Ishikawa (cell line): ENCODE measurements at regions not wholly inside any gene's neighbourhood (a gene's known extent, or its start where the extent isn't known, plus 50 kb on each side); places are given as distances from the start of the nearest gene placed in this dataset.

Experiments used
- CEBPB ChIP-seq: IDR thresholded peaks from 2 replicates; pipeline ENCODE4 v1.6.1; 2012
- CREB1 ChIP-seq: IDR thresholded peaks from 2 replicates; pipeline ENCODE4 v1.6.1; 2012; ENCODE audit warnings: low read depth
- EGR1 ChIP-seq: IDR thresholded peaks from 2 replicates; pipeline ENCODE4 v1.6.1; 2012
- EP300 ChIP-seq: IDR thresholded peaks from 2 replicates; pipeline ENCODE4 v1.6.1; 2012; ENCODE audit warnings: borderline replicate concordance
- FOXM1 ChIP-seq: IDR thresholded peaks from 2 replicates; pipeline ENCODE4 v1.6.1; 2012; ENCODE audit warnings: low read depth, borderline replicate concordance
- NFIC ChIP-seq: IDR thresholded peaks from 2 replicates; pipeline ENCODE4 v1.6.1; 2012
- RAD21 ChIP-seq: IDR thresholded peaks from 2 replicates; pipeline ENCODE4 v1.6.1; 2012; ENCODE audit warnings: low read depth
- TAF1 ChIP-seq: IDR thresholded peaks from 2 replicates; pipeline ENCODE4 v1.6.1; 2012; ENCODE audit warnings: low read depth, mild to moderate bottlenecking
- TCF12 ChIP-seq: IDR thresholded peaks from 2 replicates; pipeline ENCODE4 v1.6.1; 2012; ENCODE audit warnings: low read depth
- TEAD4 ChIP-seq: IDR thresholded peaks from 2 replicates; pipeline ENCODE4 v1.6.1; 2012
- YY1 ChIP-seq: IDR thresholded peaks from 2 replicates; pipeline ENCODE4 v1.6.1; 2012; ENCODE audit warnings: low read depth
- ZBTB7A ChIP-seq: IDR thresholded peaks from 2 replicates; pipeline ENCODE4 v1.6.1; 2012; ENCODE audit warnings: low read depth
- TF ChIP-seq, protein P1 (sequence below): IDR thresholded peaks from 2 replicates; pipeline ENCODE4 v1.6.1; 2012
- TF ChIP-seq, protein P2 (sequence below): IDR thresholded peaks from 2 replicates; pipeline ENCODE4 v1.6.1; 2012; ENCODE audit warnings: low read depth, mild to moderate bottlenecking
- TF ChIP-seq, protein P3 (sequence below): IDR thresholded peaks from 2 replicates; pipeline ENCODE4 v1.6.1; 2012

DNA sequence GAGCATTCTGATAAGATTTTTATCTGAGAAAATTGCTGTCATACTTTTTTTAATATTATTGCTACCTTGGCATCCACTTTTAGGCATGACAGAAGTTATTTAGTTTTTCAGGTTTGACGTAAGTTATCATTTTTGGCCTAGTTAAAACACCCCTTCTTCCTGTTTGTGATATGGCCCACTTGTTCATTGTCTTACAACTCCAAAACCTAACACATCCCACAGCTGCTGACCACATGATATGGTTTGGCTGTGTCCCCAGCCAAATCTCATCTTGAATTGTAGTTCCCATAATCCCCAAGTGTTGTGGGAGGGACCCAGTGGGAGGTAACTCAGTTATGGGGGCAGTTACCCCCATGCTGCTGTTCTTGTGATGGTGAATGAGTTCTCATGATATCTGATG, 388.1 kb downstream of the SLC4A3 start:
- TF ChIP-seq FOXM1 (no peak), YY1 (no peak), EGR1 (no peak), ZBTB7A (no peak), TAF1 (no peak), TCF12 (no peak), NFIC (no peak), TEAD4 (no peak)
- TF ChIP-seq, protein P1, sequence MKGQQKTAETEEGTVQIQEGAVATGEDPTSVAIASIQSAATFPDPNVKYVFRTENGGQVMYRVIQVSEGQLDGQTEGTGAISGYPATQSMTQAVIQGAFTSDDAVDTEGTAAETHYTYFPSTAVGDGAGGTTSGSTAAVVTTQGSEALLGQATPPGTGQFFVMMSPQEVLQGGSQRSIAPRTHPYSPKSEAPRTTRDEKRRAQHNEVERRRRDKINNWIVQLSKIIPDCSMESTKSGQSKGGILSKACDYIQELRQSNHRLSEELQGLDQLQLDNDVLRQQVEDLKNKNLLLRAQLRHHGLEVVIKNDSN, result no peak

DNA sequence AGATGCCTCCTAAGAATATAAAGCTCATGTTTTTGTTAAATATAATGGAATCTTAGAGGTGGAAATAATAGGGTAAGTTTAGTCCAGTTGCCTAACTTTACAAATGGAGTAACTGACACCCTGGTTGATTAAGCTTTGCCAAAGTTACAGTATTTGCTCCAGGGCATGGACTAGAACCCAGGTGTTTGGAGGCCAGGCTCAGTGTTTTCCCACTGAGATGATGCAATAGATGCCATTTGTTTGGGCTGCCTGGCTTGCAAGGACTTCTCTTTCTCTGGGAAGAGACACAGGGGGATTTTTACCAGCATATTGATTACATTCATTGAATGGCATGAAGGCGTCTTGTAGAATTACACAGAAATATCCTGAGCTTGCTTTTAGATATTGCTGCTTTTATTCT, 397.8 kb downstream of the SLC4A3 start:
- TF ChIP-seq CEBPB, result no peak
- no peak for TF ChIP-seq YY1

DNA sequence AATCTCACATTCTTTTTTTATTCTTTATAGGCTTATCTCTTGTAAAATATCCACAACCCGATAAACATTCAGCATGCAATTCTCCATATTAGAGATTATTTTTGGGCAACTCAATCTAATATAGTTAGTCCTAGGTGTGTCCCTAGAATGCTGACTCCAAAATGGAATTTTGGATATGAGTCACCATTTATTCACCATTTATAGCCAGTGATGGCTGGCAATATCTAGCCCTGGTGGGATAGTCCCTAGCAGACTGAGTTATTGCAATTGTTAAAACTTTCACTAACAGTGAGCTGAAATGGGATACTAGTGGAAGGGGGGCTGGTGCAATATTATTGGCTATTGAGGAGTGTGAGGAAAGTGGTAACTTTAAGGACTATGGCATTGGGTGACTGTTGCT, 401.6 kb downstream of the SLC4A3 start:
- TF ChIP-seq, protein P2, sequence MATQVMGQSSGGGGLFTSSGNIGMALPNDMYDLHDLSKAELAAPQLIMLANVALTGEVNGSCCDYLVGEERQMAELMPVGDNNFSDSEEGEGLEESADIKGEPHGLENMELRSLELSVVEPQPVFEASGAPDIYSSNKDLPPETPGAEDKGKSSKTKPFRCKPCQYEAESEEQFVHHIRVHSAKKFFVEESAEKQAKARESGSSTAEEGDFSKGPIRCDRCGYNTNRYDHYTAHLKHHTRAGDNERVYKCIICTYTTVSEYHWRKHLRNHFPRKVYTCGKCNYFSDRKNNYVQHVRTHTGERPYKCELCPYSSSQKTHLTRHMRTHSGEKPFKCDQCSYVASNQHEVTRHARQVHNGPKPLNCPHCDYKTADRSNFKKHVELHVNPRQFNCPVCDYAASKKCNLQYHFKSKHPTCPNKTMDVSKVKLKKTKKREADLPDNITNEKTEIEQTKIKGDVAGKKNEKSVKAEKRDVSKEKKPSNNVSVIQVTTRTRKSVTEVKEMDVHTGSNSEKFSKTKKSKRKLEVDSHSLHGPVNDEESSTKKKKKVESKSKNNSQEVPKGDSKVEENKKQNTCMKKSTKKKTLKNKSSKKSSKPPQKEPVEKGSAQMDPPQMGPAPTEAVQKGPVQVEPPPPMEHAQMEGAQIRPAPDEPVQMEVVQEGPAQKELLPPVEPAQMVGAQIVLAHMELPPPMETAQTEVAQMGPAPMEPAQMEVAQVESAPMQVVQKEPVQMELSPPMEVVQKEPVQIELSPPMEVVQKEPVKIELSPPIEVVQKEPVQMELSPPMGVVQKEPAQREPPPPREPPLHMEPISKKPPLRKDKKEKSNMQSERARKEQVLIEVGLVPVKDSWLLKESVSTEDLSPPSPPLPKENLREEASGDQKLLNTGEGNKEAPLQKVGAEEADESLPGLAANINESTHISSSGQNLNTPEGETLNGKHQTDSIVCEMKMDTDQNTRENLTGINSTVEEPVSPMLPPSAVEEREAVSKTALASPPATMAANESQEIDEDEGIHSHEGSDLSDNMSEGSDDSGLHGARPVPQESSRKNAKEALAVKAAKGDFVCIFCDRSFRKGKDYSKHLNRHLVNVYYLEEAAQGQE, result no peak
- TF ChIP-seq, protein P1, result no peak

DNA sequence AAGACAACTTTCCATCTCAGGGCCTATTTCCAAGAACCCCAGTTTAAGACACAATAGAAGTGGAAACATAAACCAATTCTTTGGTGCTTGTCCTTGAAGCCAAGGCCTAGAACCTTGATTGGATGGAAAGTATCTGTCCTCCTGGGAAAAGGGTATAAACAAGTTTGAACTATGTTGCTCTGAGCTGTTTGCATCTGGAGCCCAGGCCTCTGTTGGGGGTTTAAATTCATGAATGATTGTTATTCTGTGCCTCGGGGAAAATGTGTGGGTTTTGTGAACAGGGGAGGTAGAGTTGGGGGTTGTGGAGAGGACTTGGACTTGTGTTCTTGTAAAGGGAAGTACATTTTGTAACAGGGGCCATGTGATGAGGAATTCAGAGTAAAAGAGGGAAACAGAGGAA, 406.1 kb downstream of the SLC4A3 start:
- no peak for TF ChIP-seq YY1

DNA sequence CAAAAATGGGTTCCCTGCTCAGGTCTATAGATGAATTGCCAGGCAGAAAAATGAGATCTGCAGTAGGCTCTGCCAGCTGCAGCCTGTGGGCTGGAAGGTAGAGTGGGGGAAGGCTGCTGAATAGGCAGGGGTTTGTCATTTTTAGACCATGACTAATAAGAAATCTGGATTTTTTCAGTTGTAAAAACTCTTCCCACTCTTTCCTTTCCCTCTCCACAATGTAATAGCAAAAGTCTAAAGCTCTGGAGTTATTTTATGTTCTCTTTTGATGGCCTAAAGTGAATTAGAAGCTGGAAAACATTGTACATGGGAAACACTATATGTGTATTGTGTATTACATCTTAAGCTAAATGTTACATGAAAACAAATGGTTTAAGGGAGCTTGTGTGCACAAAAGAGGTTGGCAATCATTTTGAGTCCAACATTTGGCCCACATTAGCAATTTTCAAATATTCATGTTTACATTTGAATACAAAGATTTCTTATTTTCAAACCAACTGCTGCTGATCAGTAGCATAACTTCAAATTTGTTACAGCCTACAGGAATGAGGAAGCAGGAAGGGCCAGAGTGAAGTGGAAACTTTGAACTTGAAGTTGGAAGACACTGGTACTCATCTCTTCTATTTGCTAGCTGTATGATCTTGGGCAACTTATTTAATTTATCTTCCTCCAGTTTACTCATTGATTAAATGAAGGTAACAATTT, 407.1 kb downstream of the SLC4A3 start:
- TF ChIP-seq NFIC (no peak), EP300 (no peak), RAD21 (no peak), TAF1 (no peak), CREB1 (no peak), YY1 (no peak), TCF12 (no peak), CEBPB (no peak), FOXM1 (no peak), TEAD4 (no peak), EGR1 (no peak), ZBTB7A (no peak)
- TF ChIP-seq, protein P1, result no peak
- TF ChIP-seq, protein P2, result no peak
- TF ChIP-seq, protein P3, sequence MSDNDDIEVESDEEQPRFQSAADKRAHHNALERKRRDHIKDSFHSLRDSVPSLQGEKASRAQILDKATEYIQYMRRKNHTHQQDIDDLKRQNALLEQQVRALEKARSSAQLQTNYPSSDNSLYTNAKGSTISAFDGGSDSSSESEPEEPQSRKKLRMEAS, result no peak

DNA sequence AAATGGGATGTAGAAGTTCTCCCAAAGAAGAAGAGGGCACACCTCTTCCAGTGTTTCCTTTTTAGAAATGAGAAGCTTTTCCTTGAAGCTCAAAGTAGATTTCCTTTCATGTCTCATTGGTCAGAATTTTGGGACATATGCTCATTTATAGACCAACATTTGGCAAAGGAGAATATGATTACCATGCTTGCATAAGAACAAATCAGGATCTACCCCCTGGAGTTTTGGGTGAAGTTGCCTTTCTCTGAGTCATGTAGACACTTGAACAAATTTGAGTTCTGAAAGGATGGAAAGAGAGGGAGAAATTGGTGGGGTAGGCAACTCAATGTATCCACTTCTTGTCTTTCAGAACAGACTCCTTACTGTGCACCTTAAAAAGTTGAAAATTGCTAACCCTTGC, 409.0 kb downstream of the SLC4A3 start:
- TF ChIP-seq TCF12, result no peak
- no peak for TF ChIP-seq TAF1
- TF ChIP-seq CEBPB, result no peak
- TF ChIP-seq, protein P1, result no peak
- no peak for TF ChIP-seq EP300
- no peak for TF ChIP-seq FOXM1
- no peak for TF ChIP-seq RAD21
- no peak for TF ChIP-seq EGR1
- TF ChIP-seq, protein P2, result no peak
- TF ChIP-seq, protein P3, result no peak
- no peak for TF ChIP-seq YY1
